Gastrocnemius medialis (tissue), 4 donors: ENCODE measurements at regions not wholly inside any gene's neighbourhood (a gene's known extent, or its start where the extent isn't known, plus 50 kb on each side); places are given as distances from the start of the nearest gene placed in this dataset.

Experiments used
- ATAC-seq, 2 donors: fragments of 150-250 bp; one replicate each; pipeline ENCODE4 v1.9.1; 2016
- DNase-seq, 2 donors: peaks; one replicate each; pipeline ENCODE4 v3.0.0-alpha.2; 2019
- H3K27ac ChIP-seq, 4 donors: fragments of 200-600 bp; sonication (generic); 1 replicate in 1 of 4; 2 replicates in 3 of 4; pipeline ENCODE4 v1.5.1; 2016 to 2018; ENCODE audit warnings: mild to moderate bottlenecking in 2 of 4, moderate library complexity in 1 of 4
- H3K27me3 ChIP-seq, 3 donors: fragments of 200-600 bp; sonication (generic) in 2 of 3; 1 replicate in 1 of 3; 2 replicates in 2 of 3; pipeline versions ENCODE4 v1.5.1 to v1.6.0; 2016 to 2019; ENCODE audit warnings: mild to moderate bottlenecking in 1 of 3, moderate library complexity in 1 of 3
- H3K36me3 ChIP-seq, 2 donors: fragments of 200-600 bp; sonication (generic) in 1 of 2; one replicate each; pipeline ENCODE4 v1.5.1; 2017 to 2018
- H3K4me1 ChIP-seq, 2 donors: fragments of 200-600 bp; sonication (generic) in 1 of 2; one replicate each; pipeline ENCODE4 v1.5.1; 2016 to 2017; ENCODE audit warnings: mild to moderate bottlenecking in 2 of 2
- H3K4me3 ChIP-seq, 4 donors: fragments of 200-600 bp; sonication (generic) in 3 of 4; 1 replicate in 1 of 4; 2 replicates in 3 of 4; pipeline ENCODE4 v1.5.1; 2016 to 2019; ENCODE audit warnings: mild to moderate bottlenecking in 2 of 4
- H3K9me3 ChIP-seq, 3 donors: fragments of 200-600 bp; sonication (generic) in 2 of 3; 1 replicate in 1 of 3; 2 replicates in 2 of 3; pipeline ENCODE4 v1.5.1; 2016 to 2019
- POLR2A ChIP-seq, 2 donors: fragments of 450-650 bp; IDR thresholded peaks; one replicate each; pipeline ENCODE4 v1.6.1; 2017; ENCODE audit warnings: antibody characterized with exemption in 2 of 2, mild to moderate bottlenecking in 2 of 2, moderate library complexity in 2 of 2
- in situ Hi-C, 4 donors: fragments of 200-750 bp; cut with MboI; loops; one replicate each; pipeline versions ENCODE4 v1.15.0 to v1.8.0; 2017; ENCODE audit warnings: low sequenced_read_pairs in 4 of 4
- intact Hi-C: fragments of 100-400 bp; cut with DNase I; formaldehyde crosslinking; loops from one replicate; pipeline ENCODE4 v1.15.1; 2023; ENCODE audit warnings: low total_unique reads
- TF ChIP-seq, protein P1 (sequence below), 5 experiments: fragments of 450-650 bp in 3 of 5; fragments of 200-600 bp in 2 of 5; sonication (generic) in 2 of 5; IDR thresholded peaks in 4 of 5; conservative IDR thresholded peaks in 1 of 5; 1 replicate in 4 of 5; 2 replicates in 1 of 5; pipeline ENCODE4 v1.5.1; 2016 to 2019; ENCODE audit warnings: antibody characterized with exemption in 5 of 5, mild to moderate bottlenecking in 3 of 5, moderate library complexity in 3 of 5

DNA sequence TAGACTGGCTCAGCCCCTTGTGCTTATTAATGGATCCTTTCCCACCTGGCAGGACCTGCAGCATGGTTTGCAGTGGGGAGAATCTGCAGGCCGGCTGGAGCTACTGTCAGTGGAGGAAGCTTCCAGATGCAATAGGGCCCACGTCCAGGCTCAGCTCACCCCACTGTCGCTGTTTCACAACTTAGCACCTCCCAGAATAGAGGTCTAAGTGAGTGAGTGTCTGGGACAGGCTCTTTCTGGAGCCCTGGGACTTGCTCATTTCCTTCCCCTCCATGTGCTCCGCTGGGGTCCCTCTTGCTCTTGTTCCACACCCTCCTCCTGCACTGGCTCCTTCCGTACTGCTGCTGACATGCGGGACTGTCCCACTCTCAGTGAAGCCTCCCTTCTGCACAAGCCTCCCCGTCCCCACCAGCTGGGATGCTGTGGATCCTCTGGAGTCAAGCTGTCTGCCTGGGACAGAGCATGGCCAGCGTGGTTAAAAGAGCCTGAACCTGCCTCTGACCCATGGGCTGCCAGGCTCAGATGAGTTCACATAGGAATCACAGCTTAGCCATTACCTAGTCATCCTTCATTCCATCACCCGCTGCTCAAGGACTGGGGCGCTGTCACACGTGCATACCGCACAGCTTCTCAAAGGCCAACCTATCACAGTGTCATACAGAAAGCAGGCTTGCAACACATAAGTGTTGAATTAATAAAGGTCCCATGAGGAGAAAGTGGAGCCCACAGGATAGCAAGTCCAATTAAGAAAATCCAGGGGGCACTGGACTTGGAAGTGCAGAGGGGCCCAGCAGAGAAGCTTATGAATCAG is 135.9 kb downstream of the ACKR3 start:
- H3K27ac ChIP-seq = no peak overlapping the region
- peak; percentile 53 to 78 for ATAC-seq
- in situ Hi-C loops (no loop called here), intact Hi-C loops (no loop called here)
- peak in 1 of 2 donors; percentile 34 for DNase-seq
- no peak overlapping the region for H3K4me3 ChIP-seq
- no peaks in the 10 kb centered on the region for H3K9me3 ChIP-seq
- TF ChIP-seq, protein P1, sequence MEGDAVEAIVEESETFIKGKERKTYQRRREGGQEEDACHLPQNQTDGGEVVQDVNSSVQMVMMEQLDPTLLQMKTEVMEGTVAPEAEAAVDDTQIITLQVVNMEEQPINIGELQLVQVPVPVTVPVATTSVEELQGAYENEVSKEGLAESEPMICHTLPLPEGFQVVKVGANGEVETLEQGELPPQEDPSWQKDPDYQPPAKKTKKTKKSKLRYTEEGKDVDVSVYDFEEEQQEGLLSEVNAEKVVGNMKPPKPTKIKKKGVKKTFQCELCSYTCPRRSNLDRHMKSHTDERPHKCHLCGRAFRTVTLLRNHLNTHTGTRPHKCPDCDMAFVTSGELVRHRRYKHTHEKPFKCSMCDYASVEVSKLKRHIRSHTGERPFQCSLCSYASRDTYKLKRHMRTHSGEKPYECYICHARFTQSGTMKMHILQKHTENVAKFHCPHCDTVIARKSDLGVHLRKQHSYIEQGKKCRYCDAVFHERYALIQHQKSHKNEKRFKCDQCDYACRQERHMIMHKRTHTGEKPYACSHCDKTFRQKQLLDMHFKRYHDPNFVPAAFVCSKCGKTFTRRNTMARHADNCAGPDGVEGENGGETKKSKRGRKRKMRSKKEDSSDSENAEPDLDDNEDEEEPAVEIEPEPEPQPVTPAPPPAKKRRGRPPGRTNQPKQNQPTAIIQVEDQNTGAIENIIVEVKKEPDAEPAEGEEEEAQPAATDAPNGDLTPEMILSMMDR (IDR thresholded peaks at IDR 0.05 in 4 of 5, conservative IDR thresholded peaks at IDR 0.05 in 1 of 5) = no peak
- no peak for TF ChIP-seq POLR2A (IDR thresholded peaks at IDR 0.05)
- no peaks in the 10 kb centered on the region for H3K4me1 ChIP-seq
- H3K36me3 ChIP-seq = no peaks in the 10 kb centered on the region
- H3K27me3 ChIP-seq = no peaks in the 10 kb centered on the region

DNA sequence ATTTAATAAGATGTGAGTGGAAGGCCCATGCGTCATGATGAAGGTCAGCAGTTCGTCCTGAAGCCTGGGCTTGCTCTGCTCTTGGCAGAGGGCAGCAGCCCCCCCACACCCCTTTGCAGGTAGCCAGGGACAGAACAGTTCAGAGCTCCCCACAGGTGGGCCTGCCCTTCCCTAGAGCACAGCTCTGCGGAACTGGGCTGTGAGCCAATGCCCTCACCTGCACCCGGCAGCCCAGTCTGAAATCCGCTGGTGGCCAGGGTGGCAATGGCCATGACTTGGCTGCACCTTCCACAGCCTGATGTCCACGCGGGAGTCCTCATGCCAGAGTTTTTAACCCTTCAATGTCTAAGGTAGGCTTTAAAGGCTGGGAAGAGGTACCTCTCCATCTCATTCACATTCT is 136.7 kb downstream of the ACKR3 start:
- H3K27me3 ChIP-seq = no peaks in the 10 kb centered on the region
- in situ Hi-C loops = no loop called here
- intact Hi-C loops = no loop called here
- no peak for TF ChIP-seq POLR2A (IDR thresholded peaks at IDR 0.05)
- TF ChIP-seq, protein P1 (IDR thresholded peaks at IDR 0.05 in 4 of 5, conservative IDR thresholded peaks at IDR 0.05 in 1 of 5) = no peak
- no peak for DNase-seq
- H3K9me3 ChIP-seq = no peaks in the 10 kb centered on the region
- H3K36me3 ChIP-seq = no peaks in the 10 kb centered on the region
- H3K27ac ChIP-seq = no peak overlapping the region
- ATAC-seq = no peak
- H3K4me1 ChIP-seq = no peaks in the 10 kb centered on the region
- no peak overlapping the region for H3K4me3 ChIP-seq

DNA sequence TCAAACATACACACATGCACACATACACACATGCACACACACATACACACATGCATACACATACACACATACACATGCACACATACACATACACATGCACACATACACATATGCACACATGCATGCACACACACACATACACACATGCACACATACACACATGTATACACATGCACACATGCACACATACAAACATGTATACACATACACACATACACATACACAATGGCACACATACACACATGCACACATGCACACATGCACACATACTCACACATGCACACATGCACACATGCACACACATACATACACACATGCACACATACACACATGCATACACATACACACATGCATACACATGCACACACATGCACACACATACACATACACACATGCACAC is 137.2 kb downstream of the ACKR3 start:
- intact Hi-C loops (no loop called here), in situ Hi-C loops (no loop called here)
- DNase-seq (no peak), ATAC-seq (no peak)
- Histone ChIP-seq H3K36me3 (no peaks in the 10 kb centered on the region), H3K27me3 (no peaks in the 10 kb centered on the region), H3K27ac (no peak overlapping the region), H3K4me1 (peaks cover 0 to 4% of the 10 kb centered on the region in 2 donors), H3K9me3 (no peaks in the 10 kb centered on the region), H3K4me3 (no peak overlapping the region)
- TF ChIP-seq, protein P1 (IDR thresholded peaks at IDR 0.05 in 4 of 5, conservative IDR thresholded peaks at IDR 0.05 in 1 of 5) = no peak
- no peak for TF ChIP-seq POLR2A (IDR thresholded peaks at IDR 0.05)

DNA sequence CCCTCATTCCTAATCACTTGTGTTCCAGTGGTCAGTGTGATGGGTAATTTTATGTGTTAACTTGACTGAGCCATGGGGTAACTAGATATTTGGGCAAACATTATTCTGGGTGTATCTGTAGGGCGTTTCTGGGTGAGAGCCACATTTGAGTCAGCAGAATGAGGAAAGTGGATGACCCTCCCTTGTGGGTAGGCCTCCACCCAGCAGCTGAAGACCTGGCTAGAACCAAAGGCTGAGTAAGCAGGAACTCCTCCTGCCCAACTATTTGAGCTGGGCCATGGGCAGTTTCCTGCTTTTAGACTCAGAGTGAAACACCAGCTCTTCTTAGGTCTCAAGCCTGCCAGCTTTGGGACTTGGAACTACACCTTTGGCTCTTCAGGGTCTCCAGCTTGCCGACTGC is 141.8 kb downstream of the ACKR3 start:
- intact Hi-C loops (loop anchor here (5.0 kb wide), 1 partner anchor 139 kb away; no protein-coding TSS in a partner anchor), in situ Hi-C loops (no loop called here)
- Histone ChIP-seq H3K9me3 (no peaks in the 10 kb centered on the region), H3K27me3 (no peaks in the 10 kb centered on the region), H3K36me3 (no peaks in the 10 kb centered on the region), H3K4me3 (no peak overlapping the region), H3K27ac (peak overlapping the region in 1 of 4 donors; percentile 8), H3K4me1 (peaks cover 7 to 8% of the 10 kb centered on the region in 2 donors)
- no peak for TF ChIP-seq POLR2A (IDR thresholded peaks at IDR 0.05)
- TF ChIP-seq, protein P1 (IDR thresholded peaks at IDR 0.05 in 4 of 5, conservative IDR thresholded peaks at IDR 0.05 in 1 of 5) = no peak
- ATAC-seq = peak; percentile 34 to 49
- DNase-seq = peak in 1 of 2 donors; percentile 58
